ENCODE measurements at regions not wholly inside any gene's neighbourhood (a gene's known extent, or its start where the extent isn't known, plus 50 kb on each side); places are given as distances from the start of the nearest gene placed in this dataset.

GRCh38 chr3:111385971-111386495, 156.0 kb upstream of the CD96 start:
- intact Hi-C loops (cut with DNase I; ENCODE audit: low total_unique reads): no loop called here
- no peak overlapping the region for H3K27ac ChIP-seq
- TF ChIP-seq CTCF (IDR thresholded peaks at IDR 0.05): no peak
- no peak for TF ChIP-seq POLR2A (IDR thresholded peaks at IDR 0.05)

GRCh38 chr3:111392894-111393398, 149.1 kb upstream of the CD96 start:
- 91 to 92% methylated on average over 2 of the region's 2 CpGs for WGBS, 2 donors
- TF ChIP-seq POLR2A (IDR thresholded peaks at IDR 0.05): no peak
- no peak for TF ChIP-seq CTCF (IDR thresholded peaks at IDR 0.05)
- intact Hi-C loops (cut with DNase I; ENCODE audit: low total_unique reads): no loop called here

More at GRCh38 chr3:111385971-111386495, 156.0 kb upstream of the CD96 start:
- no peaks in the 10 kb centered on the region for H3K27me3 ChIP-seq
- H3K4me1 ChIP-seq: no peaks in the 10 kb centered on the region
- H3K36me3 ChIP-seq (ENCODE audit: low read depth, missing control alignments): no peaks in the 10 kb centered on the region
- WGBS, 2 donors: 68 to 75% methylated on average over 4 of the region's 4 CpGs
- H3K9me3 ChIP-seq: no peaks in the 10 kb centered on the region
- H3K4me3 ChIP-seq: no peak overlapping the region
- DNase-seq: no peak

GRCh38 chr3:111412656-111413055, 129.3 kb upstream of the CD96 start:
- no peak for DNase-seq
- WGBS, 2 donors: 83 to 90% methylated on average over 4 of the region's 4 CpGs
- Histone ChIP-seq H3K4me3 (no peak overlapping the region), H3K36me3 (ENCODE audit: low read depth, missing control alignments) (no peaks in the 10 kb centered on the region), H3K9me3 (no peaks in the 10 kb centered on the region), H3K27ac (no peak overlapping the region), H3K4me1 (no peaks in the 10 kb centered on the region), H3K27me3 (no peaks in the 10 kb centered on the region)
- intact Hi-C loops (cut with DNase I; ENCODE audit: low total_unique reads): no loop called here
- TF ChIP-seq POLR2A (IDR thresholded peaks at IDR 0.05) (no peak), CTCF (IDR thresholded peaks at IDR 0.05) (no peak)

More at GRCh38 chr3:111392894-111393398, 149.1 kb upstream of the CD96 start:
- Histone ChIP-seq H3K36me3 (ENCODE audit: low read depth, missing control alignments) (no peaks in the 10 kb centered on the region), H3K4me1 (no peaks in the 10 kb centered on the region), H3K27me3 (no peaks in the 10 kb centered on the region), H3K4me3 (no peak overlapping the region), H3K27ac (no peak overlapping the region), H3K9me3 (no peaks in the 10 kb centered on the region)
- DNase-seq: no peak

GRCh38 chr3:111414531-111414930, 127.5 kb upstream of the CD96 start:
- intact Hi-C loops (cut with DNase I; ENCODE audit: low total_unique reads): no loop called here
- H3K4me1 ChIP-seq: no peaks in the 10 kb centered on the region
- DNase-seq: no peak

More at GRCh38 chr3:111414531-111414930, 127.5 kb upstream of the CD96 start:
- Histone ChIP-seq H3K36me3 (ENCODE audit: low read depth, missing control alignments) (no peaks in the 10 kb centered on the region), H3K27ac (no peak overlapping the region), H3K4me3 (no peak overlapping the region), H3K9me3 (no peaks in the 10 kb centered on the region), H3K27me3 (no peaks in the 10 kb centered on the region)
- TF ChIP-seq CTCF (IDR thresholded peaks at IDR 0.05) (no peak), POLR2A (IDR thresholded peaks at IDR 0.05) (no peak)

All from testis (tissue), 2 donors.